ENCODE measurements at regions not wholly inside any gene's neighbourhood (a gene's known extent, or its start where the extent isn't known, plus 50 kb on each side); places are given as distances from the start of the nearest gene placed in this dataset.

- no peak for TF ChIP-seq CTCF (IDR thresholded peaks at IDR 0.05; ENCODE audit: extremely low read depth, low read depth, low read length)
- Histone ChIP-seq H3K9me3 (ENCODE audit: low read depth, low read length) (peaks cover 11% of the 10 kb centered on the region), H3K27me3 (ENCODE audit: insufficient read depth, low read length) (no peaks in the 10 kb centered on the region), H3K27ac (ENCODE audit: low read depth, low read length) (no peak overlapping the region), H3K36me3 (ENCODE audit: insufficient read depth, low read length) (no peaks in the 10 kb centered on the region), H3K4me1 (ENCODE audit: insufficient read depth, low read length) (no peaks in the 10 kb centered on the region), H4K20me1 (ENCODE audit: insufficient read depth, low read length) (no peaks in the 10 kb centered on the region), H3K79me2 (ENCODE audit: insufficient read depth, low read length) (no peaks in the 10 kb centered on the region), H3K4me3 (ENCODE audit: insufficient read depth, low read length) (no peak overlapping the region), H2AFZ (ENCODE audit: low read length) (no peak overlapping the region), H3K4me2 (ENCODE audit: insufficient read depth, low read length) (no peak overlapping the region)
- no peak for DNase-seq (ENCODE audit: insufficient read length, low spot score, missing footprints)
Observed at GRCh38 chr11:26828288-26828687, 106.4 kb upstream of the SLC5A12 start.

- Histone ChIP-seq H3K27ac (ENCODE audit: low read depth, low read length) (no peak overlapping the region), H3K4me2 (ENCODE audit: insufficient read depth, low read length) (no peak overlapping the region), H3K4me3 (ENCODE audit: insufficient read depth, low read length) (no peak overlapping the region), H3K4me1 (ENCODE audit: insufficient read depth, low read length) (no peaks in the 10 kb centered on the region), H3K79me2 (ENCODE audit: insufficient read depth, low read length) (no peaks in the 10 kb centered on the region), H3K27me3 (ENCODE audit: insufficient read depth, low read length) (no peaks in the 10 kb centered on the region), H3K36me3 (ENCODE audit: insufficient read depth, low read length) (no peaks in the 10 kb centered on the region), H2AFZ (ENCODE audit: low read length) (no peak overlapping the region), H3K9me3 (ENCODE audit: low read depth, low read length) (no peaks in the 10 kb centered on the region), H4K20me1 (ENCODE audit: insufficient read depth, low read length) (no peaks in the 10 kb centered on the region)
- no peak for TF ChIP-seq CTCF (IDR thresholded peaks at IDR 0.05; ENCODE audit: extremely low read depth, low read depth, low read length)
- DNase-seq (ENCODE audit: insufficient read length, low spot score, missing footprints) = no peak
Observed at GRCh38 chr11:26830218-26830617, 108.4 kb upstream of the SLC5A12 start.

GRCh38 chr11:26830757-26831156, 108.9 kb upstream of the SLC5A12 start:
- H3K27me3 ChIP-seq (ENCODE audit: insufficient read depth, low read length) = no peaks in the 10 kb centered on the region
- H3K9me3 ChIP-seq (ENCODE audit: low read depth, low read length) = no peaks in the 10 kb centered on the region

GRCh38 chr11:26834601-26835000, 112.7 kb upstream of the SLC5A12 start:
- no peak overlapping the region for H3K27ac ChIP-seq (ENCODE audit: low read depth, low read length)
- H3K79me2 ChIP-seq (ENCODE audit: insufficient read depth, low read length) = no peaks in the 10 kb centered on the region
- H3K4me2 ChIP-seq (ENCODE audit: insufficient read depth, low read length) = no peak overlapping the region
- no peaks in the 10 kb centered on the region for H4K20me1 ChIP-seq (ENCODE audit: insufficient read depth, low read length)
- no peak overlapping the region for H2AFZ ChIP-seq (ENCODE audit: low read length)
- H3K4me3 ChIP-seq (ENCODE audit: insufficient read depth, low read length) = no peak overlapping the region
- no peaks in the 10 kb centered on the region for H3K9me3 ChIP-seq (ENCODE audit: low read depth, low read length)
- TF ChIP-seq CTCF (IDR thresholded peaks at IDR 0.05; ENCODE audit: extremely low read depth, low read depth, low read length) = no peak
- H3K4me1 ChIP-seq (ENCODE audit: insufficient read depth, low read length) = no peaks in the 10 kb centered on the region
- DNase-seq (ENCODE audit: insufficient read length, low spot score, missing footprints) = no peak
- no peaks in the 10 kb centered on the region for H3K36me3 ChIP-seq (ENCODE audit: insufficient read depth, low read length)
- H3K27me3 ChIP-seq (ENCODE audit: insufficient read depth, low read length) = no peaks in the 10 kb centered on the region

More at GRCh38 chr11:26830757-26831156, 108.9 kb upstream of the SLC5A12 start:
- DNase-seq (ENCODE audit: insufficient read length, low spot score, missing footprints) = no peak
- Histone ChIP-seq H3K4me3 (ENCODE audit: insufficient read depth, low read length) (no peak overlapping the region), H3K4me1 (ENCODE audit: insufficient read depth, low read length) (no peaks in the 10 kb centered on the region), H3K4me2 (ENCODE audit: insufficient read depth, low read length) (no peak overlapping the region), H3K36me3 (ENCODE audit: insufficient read depth, low read length) (no peaks in the 10 kb centered on the region), H4K20me1 (ENCODE audit: insufficient read depth, low read length) (no peaks in the 10 kb centered on the region), H3K27ac (ENCODE audit: low read depth, low read length) (no peak overlapping the region), H3K79me2 (ENCODE audit: insufficient read depth, low read length) (no peaks in the 10 kb centered on the region), H2AFZ (ENCODE audit: low read length) (no peak overlapping the region)
- no peak for TF ChIP-seq CTCF (IDR thresholded peaks at IDR 0.05; ENCODE audit: extremely low read depth, low read depth, low read length)
